ENCODE measurements at regions not wholly inside any gene's neighbourhood (a gene's known extent, or its start where the extent isn't known, plus 50 kb on each side); places are given as distances from the start of the nearest gene placed in this dataset.

DNA sequence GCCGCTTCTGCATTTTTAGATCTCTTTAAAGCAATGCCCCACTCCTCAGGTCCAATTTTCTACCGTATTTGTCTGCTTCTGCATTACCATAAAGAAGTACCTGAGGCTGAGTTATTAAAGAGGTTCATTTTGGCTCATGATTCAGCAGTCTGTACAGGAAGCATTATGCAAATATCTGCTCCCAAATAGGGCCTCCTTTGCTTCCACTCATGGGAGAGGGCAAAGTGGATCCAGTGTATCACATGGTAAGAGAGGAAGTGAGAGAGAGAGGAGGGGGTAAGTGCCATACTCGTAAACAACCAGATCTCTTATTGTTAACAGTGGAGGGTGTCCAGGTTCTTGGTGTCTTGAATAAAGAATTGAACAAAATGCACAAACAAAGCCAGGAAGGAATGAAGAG, 316.1 kb upstream of the SEL1L start:
- no peak for TF ChIP-seq CTCF (IDR thresholded peaks at IDR 0.05; ENCODE audit: borderline replicate concordance, extremely low read depth, insufficient read depth)
- Histone ChIP-seq H3K27ac (ENCODE audit: low read depth in 2 of 2, low read length in 2 of 2) (no peak overlapping the region), H3K36me3 (ENCODE audit: control insufficient read depth in 2 of 3, insufficient read depth in 3 of 3, low read length in 3 of 3) (no peaks in the 10 kb centered on the region), H3K27me3 (ENCODE audit: control insufficient read depth, insufficient read depth, low read length) (no peaks in the 10 kb centered on the region), H3K9ac (ENCODE audit: low read length in 3 of 3) (no peak overlapping the region), H3K4me1 (ENCODE audit: control insufficient read depth in 2 of 3, insufficient read depth in 2 of 3, low read depth in 1 of 3, low read length in 3 of 3) (no peaks in the 10 kb centered on the region), H3K4me3 (ENCODE audit: low read length in 3 of 3) (no peak overlapping the region), H3K9me3 (ENCODE audit: control insufficient read depth in 2 of 3, insufficient read depth in 1 of 3, low read length in 3 of 3) (peaks cover 0 to 9% (median 0%) of the 10 kb centered on the region in 3 donors)
- DNase-seq (no peak), FAIRE-seq (no peak)
- intact Hi-C loops (cut with DNase I), result no loop called here

DNA sequence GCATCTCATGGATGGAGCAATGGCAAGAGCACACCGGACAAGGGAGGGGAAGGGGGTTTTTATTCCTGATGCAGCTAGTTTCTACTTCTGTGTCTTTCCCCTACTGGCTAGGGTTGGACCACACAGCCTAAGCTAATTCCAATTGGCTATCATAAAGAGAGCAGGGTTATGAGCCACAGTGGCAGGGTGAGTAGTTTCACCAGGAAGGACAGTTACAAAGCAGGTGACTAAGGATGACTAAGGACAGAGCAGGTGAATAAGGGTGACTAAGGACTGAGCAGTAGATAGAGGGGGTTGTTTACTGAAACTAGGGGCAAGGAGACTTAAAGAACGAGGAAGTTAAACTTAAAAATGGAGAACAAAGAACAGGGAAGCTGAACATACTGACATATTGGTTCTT, 321.4 kb upstream of the SEL1L start:
- Histone ChIP-seq H3K36me3 (ENCODE audit: control insufficient read depth in 2 of 3, insufficient read depth in 3 of 3, low read length in 3 of 3) (no peaks in the 10 kb centered on the region), H3K4me1 (ENCODE audit: control insufficient read depth in 2 of 3, insufficient read depth in 2 of 3, low read depth in 1 of 3, low read length in 3 of 3) (no peaks in the 10 kb centered on the region), H3K4me3 (ENCODE audit: low read length in 3 of 3) (no peak overlapping the region), H3K27me3 (ENCODE audit: control insufficient read depth, insufficient read depth, low read length) (no peaks in the 10 kb centered on the region), H3K9ac (ENCODE audit: low read length in 3 of 3) (no peak overlapping the region), H3K9me3 (ENCODE audit: control insufficient read depth in 2 of 3, insufficient read depth in 1 of 3, low read length in 3 of 3) (peaks cover 0 to 9% (median 0%) of the 10 kb centered on the region in 3 donors), H3K27ac (ENCODE audit: low read depth in 2 of 2, low read length in 2 of 2) (no peak overlapping the region)
- no peak for DNase-seq
- intact Hi-C loops (cut with DNase I), result no loop called here
- FAIRE-seq, result no peak
- TF ChIP-seq CTCF (IDR thresholded peaks at IDR 0.05; ENCODE audit: borderline replicate concordance, extremely low read depth, insufficient read depth), result no peak

GRCh38 chr14:81859046-81859445, 325.4 kb upstream of the SEL1L start:
- Histone ChIP-seq H3K4me1 (ENCODE audit: control insufficient read depth in 2 of 3, insufficient read depth in 2 of 3, low read depth in 1 of 3, low read length in 3 of 3) (no peaks in the 10 kb centered on the region), H3K9ac (ENCODE audit: low read length in 3 of 3) (no peak overlapping the region), H3K36me3 (ENCODE audit: control insufficient read depth in 2 of 3, insufficient read depth in 3 of 3, low read length in 3 of 3) (no peaks in the 10 kb centered on the region), H3K9me3 (ENCODE audit: control insufficient read depth in 2 of 3, insufficient read depth in 1 of 3, low read length in 3 of 3) (peaks cover 0 to 9% (median 0%) of the 10 kb centered on the region in 3 donors), H3K27ac (ENCODE audit: low read depth in 2 of 2, low read length in 2 of 2) (no peak overlapping the region), H3K27me3 (ENCODE audit: control insufficient read depth, insufficient read depth, low read length) (no peaks in the 10 kb centered on the region), H3K4me3 (ENCODE audit: low read length in 3 of 3) (no peak overlapping the region)
- FAIRE-seq, result no peak
- intact Hi-C loops (cut with DNase I), result no loop called here
- DNase-seq, result no peak
- no peak for TF ChIP-seq CTCF (IDR thresholded peaks at IDR 0.05; ENCODE audit: borderline replicate concordance, extremely low read depth, insufficient read depth)

DNA sequence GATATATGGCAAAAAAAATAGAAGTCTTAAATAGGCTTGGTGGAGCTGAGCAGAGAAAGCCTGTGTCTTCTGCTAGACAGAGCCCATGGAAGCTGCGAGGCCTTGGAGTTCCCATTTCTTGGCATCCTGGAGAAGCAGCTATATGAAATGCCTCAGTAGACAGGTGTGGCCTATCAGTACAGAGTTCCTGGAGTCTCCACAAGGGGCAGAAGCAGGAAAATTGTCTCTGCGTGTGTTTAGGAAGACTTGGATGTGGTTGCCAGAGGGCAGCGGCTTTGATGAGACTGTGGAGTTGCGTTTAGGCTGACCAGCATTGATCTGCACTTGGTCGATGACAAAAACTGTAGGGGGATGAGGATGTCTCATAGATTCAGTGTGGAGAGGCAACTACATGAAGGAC, 334.5 kb upstream of the SEL1L start:
- no peak overlapping the region for H3K4me3 ChIP-seq (ENCODE audit: low read length in 3 of 3)
- no peaks in the 10 kb centered on the region for H3K36me3 ChIP-seq (ENCODE audit: control insufficient read depth in 2 of 3, insufficient read depth in 3 of 3, low read length in 3 of 3)
- H3K4me1 ChIP-seq (ENCODE audit: control insufficient read depth in 2 of 3, insufficient read depth in 2 of 3, low read depth in 1 of 3, low read length in 3 of 3), result no peaks in the 10 kb centered on the region
- H3K9ac ChIP-seq (ENCODE audit: low read length in 3 of 3), result no peak overlapping the region
- no peak for TF ChIP-seq CTCF (IDR thresholded peaks at IDR 0.05; ENCODE audit: borderline replicate concordance, extremely low read depth, insufficient read depth)
- no peak overlapping the region for H3K27ac ChIP-seq (ENCODE audit: low read depth in 2 of 2, low read length in 2 of 2)
- H3K27me3 ChIP-seq (ENCODE audit: control insufficient read depth, insufficient read depth, low read length), result no peaks in the 10 kb centered on the region
- intact Hi-C loops (cut with DNase I), result no loop called here
- DNase-seq (no peak), FAIRE-seq (no peak)
- H3K9me3 ChIP-seq (ENCODE audit: control insufficient read depth in 2 of 3, insufficient read depth in 1 of 3, low read length in 3 of 3), result no peaks in the 10 kb centered on the region

Data from kidney (tissue), 13 donors.